GM04503 (cell line): ENCODE measurements at regions not wholly inside any gene's neighbourhood (a gene's known extent, or its start where the extent isn't known, plus 50 kb on each side); places are given as distances from the start of the nearest gene placed in this dataset.

ENCODE experiments used
- DNase-seq: peaks from one replicate; pipeline ENCODE4 v3.0.0-alpha.2; 2012; ENCODE audit warnings: low read depth

DNA sequence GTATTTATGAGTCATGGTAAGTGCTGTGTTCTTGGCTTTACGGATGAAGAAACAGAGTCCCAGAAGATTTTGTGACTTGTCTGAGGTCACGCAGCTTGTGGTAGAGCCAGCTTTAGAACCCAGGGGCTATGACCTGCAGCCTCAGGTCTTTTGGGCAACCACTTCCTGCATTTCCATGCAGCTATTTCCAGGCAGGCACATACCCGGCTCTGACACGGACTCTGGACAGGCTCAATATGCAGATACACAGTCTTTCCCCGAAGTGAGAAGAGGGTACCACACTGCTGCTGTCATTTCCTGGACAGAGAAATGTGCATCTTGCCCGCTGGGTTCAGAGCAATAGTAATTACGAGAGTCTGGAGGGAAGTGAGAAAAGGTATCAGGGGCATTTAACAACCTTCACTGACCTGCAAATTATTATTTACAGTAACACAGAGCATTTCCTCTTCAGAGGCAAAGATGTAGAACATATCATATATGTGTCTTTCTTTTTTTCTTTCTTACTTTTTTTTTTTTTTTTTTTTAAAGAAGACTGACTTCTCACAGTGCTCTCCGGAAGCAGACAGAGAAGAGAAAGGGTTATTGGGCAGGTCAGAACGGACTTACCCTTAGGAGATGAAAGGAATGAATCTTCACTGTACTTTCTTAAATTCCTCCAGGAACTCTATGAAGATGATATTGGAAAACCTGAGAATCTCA lies 185.1 kb downstream of the CLIC5 start:
- no peak for DNase-seq

DNA sequence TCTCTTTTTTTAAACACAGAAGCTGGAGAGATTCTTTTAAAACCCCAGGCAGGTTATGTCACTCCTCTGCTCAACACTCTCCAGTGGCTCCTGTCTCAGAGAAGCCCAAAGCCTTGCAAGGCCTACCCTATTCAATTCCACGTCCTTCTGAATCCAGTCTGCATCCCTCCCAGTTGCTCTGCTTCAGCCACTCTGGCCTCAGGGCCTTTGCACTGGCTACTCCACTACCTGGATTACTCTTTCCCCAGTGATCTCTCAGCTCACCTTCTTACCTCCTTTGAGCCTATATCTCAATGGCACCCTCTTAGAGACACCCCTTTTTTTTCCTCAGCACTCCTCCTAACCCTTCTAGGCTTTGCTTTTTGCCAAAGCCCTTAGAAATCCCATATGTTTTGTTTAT lies 185.8 kb downstream of the CLIC5 start:
- no peak for DNase-seq

- no peak for DNase-seq
Measured at GRCh38 chr6:45827952-45828530, 187.6 kb downstream of the CLIC5 start.

GRCh38 chr6:45822873-45823272 lies 192.8 kb downstream of the CLIC5 start:
- DNase-seq = no peak

- DNase-seq = no peak
Measured at GRCh38 chr6:45822246-45822812, 193.3 kb downstream of the CLIC5 start.

- DNase-seq = no peak
Measured at GRCh38 chr6:45818655-45819054, 197.0 kb downstream of the CLIC5 start.

DNA sequence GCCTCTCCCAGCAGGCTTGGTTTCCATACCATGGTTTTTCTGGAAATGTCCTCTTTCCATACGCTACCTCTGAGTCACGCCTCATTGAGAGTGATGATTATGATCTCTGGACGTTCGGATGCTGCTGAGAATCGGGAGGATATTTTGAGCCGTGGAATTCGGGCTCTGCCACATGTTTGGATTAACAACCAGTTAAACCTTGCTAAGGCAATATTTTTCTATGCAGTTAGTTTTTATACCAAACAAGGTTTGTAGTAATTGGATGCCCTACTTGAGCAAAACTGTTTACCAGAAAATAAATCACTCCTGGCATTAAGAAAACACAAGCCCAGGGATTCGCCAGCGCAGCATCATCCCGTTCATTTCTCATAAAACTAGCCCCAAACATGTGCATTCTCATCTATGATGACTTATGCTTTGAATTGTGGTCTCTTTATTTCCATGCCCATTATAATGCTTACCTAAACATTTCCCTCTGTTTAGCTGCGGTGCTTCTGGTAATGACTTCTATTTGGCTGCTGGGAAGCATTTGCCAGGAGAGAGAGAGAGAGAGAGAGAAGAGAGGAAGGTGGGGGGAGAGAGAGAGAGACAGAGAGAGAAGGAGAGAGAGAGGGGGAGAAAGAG lies 198.9 kb downstream of the CLIC5 start:
- no peak for DNase-seq

GRCh38 chr6:45815466-45816125 lies 200.1 kb downstream of the CLIC5 start:
- DNase-seq = no peak

GRCh38 chr6:45814772-45815171 lies 200.9 kb downstream of the CLIC5 start:
- no peak for DNase-seq

DNA sequence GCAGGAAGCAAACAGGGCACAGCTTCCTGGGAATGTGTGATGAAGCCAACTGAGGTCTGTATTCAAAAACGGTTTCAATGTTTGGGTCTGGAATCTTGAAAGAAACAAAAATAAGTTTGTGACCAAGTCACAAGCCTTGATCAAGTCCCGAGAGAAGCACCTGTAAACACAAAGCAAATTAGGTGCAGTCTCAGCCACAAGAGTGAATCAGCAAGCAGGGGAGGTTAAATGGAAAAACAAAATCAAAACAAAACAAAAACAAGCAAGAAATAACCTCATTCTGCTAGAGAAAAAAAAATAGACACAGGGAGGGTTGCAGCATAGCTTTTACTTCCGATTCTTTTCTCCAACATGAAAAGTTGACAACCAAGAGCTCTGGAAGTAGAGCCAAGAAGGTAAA lies 201.7 kb downstream of the CLIC5 start:
- no peak for DNase-seq

GRCh38 chr6:45812922-45813321 lies 202.7 kb downstream of the CLIC5 start:
- DNase-seq = no peak

- no peak for DNase-seq
Measured at GRCh38 chr6:45808917-45809316, 206.7 kb downstream of the CLIC5 start.

DNA sequence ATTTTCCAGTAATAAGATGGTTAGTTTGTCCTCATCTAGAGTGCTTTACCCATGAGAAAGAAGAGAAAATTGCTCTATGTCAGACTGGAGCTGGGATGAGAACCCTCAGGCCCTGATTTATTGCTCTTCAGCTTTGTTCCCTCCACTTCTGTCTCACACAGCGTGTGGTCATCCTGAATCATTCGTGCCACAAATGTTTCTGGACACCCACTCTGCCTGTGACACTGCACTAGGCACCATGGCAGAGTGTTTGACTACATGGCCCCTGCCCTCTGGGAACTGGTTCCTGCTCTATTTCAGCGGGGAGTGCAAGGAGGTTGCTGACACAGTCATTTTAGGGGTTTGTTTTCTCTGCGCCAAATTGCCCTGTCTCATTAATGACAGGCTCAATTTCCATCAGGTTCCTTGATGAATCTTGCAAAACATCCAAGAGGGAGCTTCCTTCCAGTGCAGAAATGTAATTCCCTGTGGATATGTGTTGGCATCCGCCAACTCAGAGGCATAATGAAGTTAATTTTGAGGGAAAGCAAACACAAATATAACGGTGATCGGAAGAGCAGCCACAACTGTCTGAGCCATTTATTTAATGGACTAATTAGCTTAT lies 207.5 kb downstream of the CLIC5 start:
- no peak for DNase-seq

- no peak for DNase-seq
Measured at GRCh38 chr6:45807311-45808041, 208.2 kb downstream of the CLIC5 start.

GRCh38 chr6:45806172-45806571 lies 209.5 kb downstream of the CLIC5 start:
- DNase-seq = no peak

DNA sequence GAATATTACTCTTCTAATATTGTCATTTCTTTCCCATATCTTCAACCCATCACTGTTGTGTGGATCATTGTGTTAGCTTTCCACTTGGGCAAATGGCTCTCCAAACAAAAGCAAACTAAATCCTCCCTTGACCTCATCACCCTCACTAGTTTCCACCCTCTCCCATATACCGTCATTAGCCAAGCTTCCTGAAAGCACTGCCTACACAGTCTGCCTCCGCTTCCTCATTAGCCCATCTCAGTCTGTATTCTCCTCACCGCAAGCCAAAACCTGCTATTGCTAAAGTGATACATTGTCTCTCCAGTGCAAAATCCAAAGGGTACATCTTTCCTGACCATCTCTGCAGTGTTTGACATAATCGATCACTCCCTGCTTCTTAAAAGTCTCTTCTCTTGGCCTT lies 212.6 kb downstream of the CLIC5 start:
- no peak for DNase-seq

DNA sequence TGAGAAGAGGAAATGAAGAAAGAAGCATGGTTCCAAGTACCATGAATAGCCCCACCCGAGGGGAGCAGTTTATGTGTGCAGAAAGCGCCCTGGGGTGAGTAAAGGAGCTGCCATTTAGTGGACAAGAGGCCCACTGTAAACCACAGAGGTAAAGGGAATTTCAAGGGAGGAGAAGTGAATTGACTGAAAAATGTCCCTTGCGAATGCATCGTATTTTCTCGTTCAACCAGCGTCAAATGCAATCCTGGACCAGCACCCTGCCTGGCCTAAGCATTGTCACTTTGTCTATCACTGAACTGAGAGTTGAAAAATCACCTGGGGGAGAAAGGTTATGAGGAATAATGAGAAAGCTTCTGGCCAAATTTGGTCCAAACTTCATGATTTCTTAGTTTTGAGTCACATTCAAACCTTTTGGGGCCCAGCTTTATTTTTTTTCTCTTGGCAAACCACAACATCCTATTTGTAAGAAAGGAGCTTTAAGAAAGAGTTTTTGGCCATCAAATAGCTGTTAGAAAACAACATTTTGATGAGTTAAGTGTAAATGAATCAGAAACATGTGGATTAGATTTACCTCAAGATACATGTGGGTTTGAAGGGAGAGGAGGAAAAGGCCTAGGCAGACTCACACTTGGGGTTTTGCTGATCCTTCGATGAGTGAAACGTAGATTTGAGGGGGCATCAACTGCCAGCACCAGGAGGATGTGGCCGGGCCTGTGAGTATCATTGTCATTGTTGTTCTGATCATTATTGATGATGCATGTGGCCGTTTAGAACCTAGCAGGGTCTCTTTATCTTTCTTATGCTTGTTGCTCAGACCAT lies 214.0 kb downstream of the CLIC5 start:
- peak; percentile 12 for DNase-seq

GRCh38 chr6:45800911-45801310 lies 214.7 kb downstream of the CLIC5 start:
- no peak for DNase-seq

GRCh38 chr6:45795678-45796077 lies 220.0 kb downstream of the CLIC5 start:
- DNase-seq = no peak

- DNase-seq = no peak
Measured at GRCh38 chr6:45794465-45794864, 221.2 kb downstream of the CLIC5 start.
